ENCODE measurements at regions not wholly inside any gene's neighbourhood (a gene's known extent, or its start where the extent isn't known, plus 50 kb on each side); places are given as distances from the start of the nearest gene placed in this dataset.

- H4K20me1 ChIP-seq (ENCODE audit: insufficient read depth, poor library complexity, severe bottlenecking): no peaks in the 10 kb centered on the region
- H2AFZ ChIP-seq: no peak overlapping the region
- TF ChIP-seq EZH2phosphoT487 (IDR thresholded peaks at IDR 0.05; ENCODE audit: low read depth, severe bottlenecking, unreplicated experiment) (no peak), EZH2 (IDR thresholded peaks at IDR 0.05; ENCODE audit: borderline replicate concordance) (no peak), CTCF (IDR thresholded peaks at IDR 0.05; ENCODE audit: poor library complexity) (no peak)
- no peaks in the 10 kb centered on the region for H3K79me2 ChIP-seq
- H3K9me3 ChIP-seq (ENCODE audit: low read depth): no peaks in the 10 kb centered on the region
- H3K36me3 ChIP-seq (replicated peaks; ENCODE audit: insufficient read depth, low read depth): no peaks in the 10 kb centered on the region
- no peaks in the 10 kb centered on the region for H3K27me3 ChIP-seq
- no peaks in the 10 kb centered on the region for H3K4me1 ChIP-seq (ENCODE audit: insufficient read depth)
- 93% methylated on average over 3 of the region's 8 CpGs for WGBS (ENCODE audit: low lambda C conversion rate, missing lambda C conversion rate)
- no peaks in the 10 kb centered on the region for H3K9me2 ChIP-seq (replicated peaks; ENCODE audit: insufficient read depth)
- H3K4me2 ChIP-seq: no peak overlapping the region
- DNase-seq (ENCODE audit: low spot score): no peak
- no peak overlapping the region for H3K4me3 ChIP-seq
- no peak overlapping the region for H3K27ac ChIP-seq
Observed at GRCh38 chr5:26232706-26233105, 805.7 kb downstream of the CDH9 start.

GRCh38 chr5:26231316-26231715 lies 807.1 kb downstream of the CDH9 start:
- Histone ChIP-seq H3K4me1 (ENCODE audit: insufficient read depth) (no peaks in the 10 kb centered on the region), H3K27ac (no peak overlapping the region), H3K4me2 (no peak overlapping the region), H3K36me3 (replicated peaks; ENCODE audit: insufficient read depth, low read depth) (no peaks in the 10 kb centered on the region), H3K4me3 (no peak overlapping the region), H3K9me2 (replicated peaks; ENCODE audit: insufficient read depth) (no peaks in the 10 kb centered on the region), H4K20me1 (ENCODE audit: insufficient read depth, poor library complexity, severe bottlenecking) (no peaks in the 10 kb centered on the region), H3K79me2 (no peaks in the 10 kb centered on the region), H3K9me3 (ENCODE audit: low read depth) (no peaks in the 10 kb centered on the region), H3K27me3 (no peaks in the 10 kb centered on the region), H2AFZ (no peak overlapping the region)
- no peak for DNase-seq (ENCODE audit: low spot score)
- no peak for TF ChIP-seq CTCF (IDR thresholded peaks at IDR 0.05; ENCODE audit: poor library complexity)
- no peak for TF ChIP-seq EZH2phosphoT487 (IDR thresholded peaks at IDR 0.05; ENCODE audit: low read depth, severe bottlenecking, unreplicated experiment)
- TF ChIP-seq EZH2 (IDR thresholded peaks at IDR 0.05; ENCODE audit: borderline replicate concordance): no peak
- WGBS (ENCODE audit: low lambda C conversion rate, missing lambda C conversion rate): 89% methylated on average over 9 of the region's 9 CpGs

GRCh38 chr5:26229848-26230247 lies 808.5 kb downstream of the CDH9 start:
- H3K9me2 ChIP-seq (replicated peaks; ENCODE audit: insufficient read depth): no peaks in the 10 kb centered on the region
- no peak overlapping the region for H3K27ac ChIP-seq
- no peaks in the 10 kb centered on the region for H4K20me1 ChIP-seq (ENCODE audit: insufficient read depth, poor library complexity, severe bottlenecking)
- TF ChIP-seq EZH2 (IDR thresholded peaks at IDR 0.05; ENCODE audit: borderline replicate concordance): no peak
- no peak overlapping the region for H3K4me2 ChIP-seq
- no peak overlapping the region for H2AFZ ChIP-seq
- 90% methylated on average over 8 of the region's 8 CpGs for WGBS (ENCODE audit: low lambda C conversion rate, missing lambda C conversion rate)
- DNase-seq (ENCODE audit: low spot score): no peak
- no peaks in the 10 kb centered on the region for H3K79me2 ChIP-seq
- no peaks in the 10 kb centered on the region for H3K27me3 ChIP-seq
- H3K4me3 ChIP-seq: no peak overlapping the region
- no peaks in the 10 kb centered on the region for H3K36me3 ChIP-seq (replicated peaks; ENCODE audit: insufficient read depth, low read depth)
- H3K9me3 ChIP-seq (ENCODE audit: low read depth): no peaks in the 10 kb centered on the region
- no peaks in the 10 kb centered on the region for H3K4me1 ChIP-seq (ENCODE audit: insufficient read depth)

- no peak overlapping the region for H3K4me2 ChIP-seq
- H3K4me3 ChIP-seq: no peak overlapping the region
- no peak overlapping the region for H2AFZ ChIP-seq
- DNase-seq (ENCODE audit: low spot score): no peak
- no peak overlapping the region for H3K27ac ChIP-seq
- H4K20me1 ChIP-seq (ENCODE audit: insufficient read depth, poor library complexity, severe bottlenecking): no peaks in the 10 kb centered on the region
- H3K9me3 ChIP-seq (ENCODE audit: low read depth): no peaks in the 10 kb centered on the region
- no peaks in the 10 kb centered on the region for H3K9me2 ChIP-seq (replicated peaks; ENCODE audit: insufficient read depth)
- 79% methylated on average over 6 of the region's 6 CpGs for WGBS (ENCODE audit: low lambda C conversion rate, missing lambda C conversion rate)
- H3K4me1 ChIP-seq (ENCODE audit: insufficient read depth): no peaks in the 10 kb centered on the region
- H3K79me2 ChIP-seq: no peaks in the 10 kb centered on the region
- TF ChIP-seq EZH2phosphoT487 (IDR thresholded peaks at IDR 0.05; ENCODE audit: low read depth, severe bottlenecking, unreplicated experiment) (no peak), CTCF (IDR thresholded peaks at IDR 0.05; ENCODE audit: poor library complexity) (no peak), EZH2 (IDR thresholded peaks at IDR 0.05; ENCODE audit: borderline replicate concordance) (no peak)
- H3K27me3 ChIP-seq: no peaks in the 10 kb centered on the region
- no peaks in the 10 kb centered on the region for H3K36me3 ChIP-seq (replicated peaks; ENCODE audit: insufficient read depth, low read depth)
Observed at GRCh38 chr5:26227245-26227644, 811.1 kb downstream of the CDH9 start.

Measured in hepatocyte (in vitro differentiated cells).